Kidney (tissue), 13 donors: ENCODE measurements at regions not wholly inside any gene's neighbourhood (a gene's known extent, or its start where the extent isn't known, plus 50 kb on each side); places are given as distances from the start of the nearest gene placed in this dataset.
A peak's percentile ranks its signal among the peaks of the same experiment; 100 is the strongest.

ENCODE experiments used
- DNase-seq, 5 donors: peaks; one replicate each; pipeline ENCODE4 v3.0.0-alpha.2; 2013 to 2020
- FAIRE-seq: peaks from 2 replicates; lab custom pipeline; 2012; peaks lifted over from hg19 to GRCh38; lab: Jason Lieb, UNC
- H3K27ac ChIP-seq, 2 donors: one replicate each; pipeline ENCODE4 v1.7.0; 2013; ENCODE audit warnings: low read depth in 2 of 2, low read length in 2 of 2, inconsistent platforms in 1 of 2
- H3K27me3 ChIP-seq: one replicate; pipeline ENCODE4 v1.7.1; 2013; ENCODE audit warnings: low read length, inconsistent platforms; ENCODE audit not compliant: control insufficient read depth, insufficient read depth
- H3K36me3 ChIP-seq, 3 donors: one replicate each; pipeline versions ENCODE4 v1.7.0 to v1.7.1; 2013; ENCODE audit warnings: low read length in 3 of 3, control low read depth in 1 of 3, inconsistent platforms in 1 of 3; ENCODE audit not compliant: insufficient read depth in 3 of 3, control insufficient read depth in 2 of 3
- H3K4me1 ChIP-seq, 3 donors: one replicate each; pipeline versions ENCODE4 v1.7.0 to v1.7.1; 2013; ENCODE audit warnings: low read length in 3 of 3, inconsistent platforms in 1 of 3, low read depth in 1 of 3; ENCODE audit not compliant: control insufficient read depth in 2 of 3, insufficient read depth in 2 of 3
- H3K4me3 ChIP-seq, 3 donors: one replicate each; pipeline versions ENCODE4 v1.7.0 to v1.8.1; 2013; ENCODE audit warnings: low read length in 3 of 3, control low read depth in 1 of 3, inconsistent platforms in 1 of 3
- H3K9ac ChIP-seq, 3 donors: one replicate each; pipeline versions ENCODE4 v1.7.0 to v1.7.1; 2013; ENCODE audit warnings: low read length in 3 of 3, control low read depth in 1 of 3, inconsistent platforms in 1 of 3
- H3K9me3 ChIP-seq, 3 donors: one replicate each; pipeline versions ENCODE4 v1.7.0 to v1.7.1; 2013; ENCODE audit warnings: low read length in 3 of 3, control low read depth in 1 of 3, inconsistent platforms in 1 of 3; ENCODE audit not compliant: control insufficient read depth in 2 of 3, insufficient read depth in 1 of 3
- intact Hi-C: fragments of 100-400 bp; cut with DNase I; formaldehyde crosslinking; loops from one replicate; pipeline ENCODE4 v1.11.1; 2022
- TF ChIP-seq, protein P1 (sequence below): IDR thresholded peaks from 3 replicates; pipeline ENCODE4 v1.5.1; 2012; ENCODE audit warnings: mild to moderate bottlenecking, moderate library complexity, borderline replicate concordance; ENCODE audit not compliant: insufficient read depth; ENCODE audit errors: extremely low read depth
- donor health status: control.
- donor health status: control.
- donor health status: control.
- donor health status: control.
- donor health status: control.
- donor health status: DM: yes; HTN: yes; CAD: no.
- donor health status: Normal renal cell carcinoma (clear cell type).

- FAIRE-seq, result no peak
- no peaks in the 10 kb centered on the region for H3K36me3 ChIP-seq
- no peaks in the 10 kb centered on the region for H3K4me1 ChIP-seq
- no peak overlapping the region for H3K9ac ChIP-seq
- no peaks in the 10 kb centered on the region for H3K27me3 ChIP-seq
- DNase-seq, result peak in 2 of 5 donors; percentile 16 to 60
- H3K9me3 ChIP-seq, result no peaks in the 10 kb centered on the region
- H3K4me3 ChIP-seq, result no peak overlapping the region
- intact Hi-C loops, result no loop called here
- TF ChIP-seq, protein P1, sequence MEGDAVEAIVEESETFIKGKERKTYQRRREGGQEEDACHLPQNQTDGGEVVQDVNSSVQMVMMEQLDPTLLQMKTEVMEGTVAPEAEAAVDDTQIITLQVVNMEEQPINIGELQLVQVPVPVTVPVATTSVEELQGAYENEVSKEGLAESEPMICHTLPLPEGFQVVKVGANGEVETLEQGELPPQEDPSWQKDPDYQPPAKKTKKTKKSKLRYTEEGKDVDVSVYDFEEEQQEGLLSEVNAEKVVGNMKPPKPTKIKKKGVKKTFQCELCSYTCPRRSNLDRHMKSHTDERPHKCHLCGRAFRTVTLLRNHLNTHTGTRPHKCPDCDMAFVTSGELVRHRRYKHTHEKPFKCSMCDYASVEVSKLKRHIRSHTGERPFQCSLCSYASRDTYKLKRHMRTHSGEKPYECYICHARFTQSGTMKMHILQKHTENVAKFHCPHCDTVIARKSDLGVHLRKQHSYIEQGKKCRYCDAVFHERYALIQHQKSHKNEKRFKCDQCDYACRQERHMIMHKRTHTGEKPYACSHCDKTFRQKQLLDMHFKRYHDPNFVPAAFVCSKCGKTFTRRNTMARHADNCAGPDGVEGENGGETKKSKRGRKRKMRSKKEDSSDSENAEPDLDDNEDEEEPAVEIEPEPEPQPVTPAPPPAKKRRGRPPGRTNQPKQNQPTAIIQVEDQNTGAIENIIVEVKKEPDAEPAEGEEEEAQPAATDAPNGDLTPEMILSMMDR, result no peak
- H3K27ac ChIP-seq, result no peak overlapping the region
Observed at GRCh38 chr2:221675201-221675908, 103.3 kb upstream of the EPHA4 start.

- DNase-seq (no peak), FAIRE-seq (no peak)
- H3K27me3 ChIP-seq, result no peaks in the 10 kb centered on the region
- no peaks in the 10 kb centered on the region for H3K4me1 ChIP-seq
- TF ChIP-seq, protein P1, result no peak
- intact Hi-C loops, result no loop called here
- H3K4me3 ChIP-seq, result no peak overlapping the region
- H3K9me3 ChIP-seq, result no peaks in the 10 kb centered on the region
- H3K9ac ChIP-seq, result no peak overlapping the region
- H3K36me3 ChIP-seq, result no peaks in the 10 kb centered on the region
- H3K27ac ChIP-seq, result no peak overlapping the region
Observed at GRCh38 chr2:221674446-221674845, 102.3 kb upstream of the EPHA4 start.

GRCh38 chr2:221673248-221673647 lies 101.1 kb upstream of the EPHA4 start:
- no peaks in the 10 kb centered on the region for H3K27me3 ChIP-seq
- DNase-seq (no peak), FAIRE-seq (no peak)
- intact Hi-C loops, result no loop called here
- no peak overlapping the region for H3K4me3 ChIP-seq
- TF ChIP-seq, protein P1, result no peak
- no peak overlapping the region for H3K9ac ChIP-seq
- H3K9me3 ChIP-seq, result peaks cover 0 to 2% (median 0%) of the 10 kb centered on the region in 3 donors
- H3K4me1 ChIP-seq, result no peaks in the 10 kb centered on the region
- no peak overlapping the region for H3K27ac ChIP-seq
- H3K36me3 ChIP-seq, result no peaks in the 10 kb centered on the region

DNA sequence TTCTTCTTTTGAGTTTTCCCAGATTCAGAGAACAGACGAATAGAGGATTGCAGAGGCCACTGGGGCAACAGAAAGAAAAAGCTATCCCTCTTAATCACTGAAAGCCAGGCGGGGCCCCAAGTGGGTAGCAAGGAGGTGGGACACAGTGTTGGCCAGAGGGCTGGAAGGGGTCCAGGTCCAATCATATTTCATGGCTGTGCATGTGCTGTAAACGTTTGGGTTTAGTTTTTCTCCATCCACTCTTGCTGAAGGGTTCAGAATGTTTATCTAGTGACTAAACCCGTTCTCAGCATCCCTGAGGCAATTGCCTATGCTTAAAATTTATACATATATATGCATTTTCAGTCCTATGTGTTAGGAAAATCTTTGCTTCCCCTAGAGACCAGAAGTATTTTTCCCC lies 99.4 kb upstream of the EPHA4 start:
- H3K4me3 ChIP-seq, result no peak overlapping the region
- FAIRE-seq (no peak), DNase-seq (no peak)
- no peaks in the 10 kb centered on the region for H3K27me3 ChIP-seq
- H3K9ac ChIP-seq, result no peak overlapping the region
- H3K36me3 ChIP-seq, result no peaks in the 10 kb centered on the region
- H3K27ac ChIP-seq, result no peak overlapping the region
- intact Hi-C loops, result no loop called here
- peaks cover 0 to 4% (median 0%) of the 10 kb centered on the region in 3 donors for H3K9me3 ChIP-seq
- TF ChIP-seq, protein P1, result no peak
- H3K4me1 ChIP-seq, result no peaks in the 10 kb centered on the region
